ENCODE measurements at regions not wholly inside any gene's neighbourhood (a gene's known extent, or its start where the extent isn't known, plus 50 kb on each side); places are given as distances from the start of the nearest gene placed in this dataset.

DNA sequence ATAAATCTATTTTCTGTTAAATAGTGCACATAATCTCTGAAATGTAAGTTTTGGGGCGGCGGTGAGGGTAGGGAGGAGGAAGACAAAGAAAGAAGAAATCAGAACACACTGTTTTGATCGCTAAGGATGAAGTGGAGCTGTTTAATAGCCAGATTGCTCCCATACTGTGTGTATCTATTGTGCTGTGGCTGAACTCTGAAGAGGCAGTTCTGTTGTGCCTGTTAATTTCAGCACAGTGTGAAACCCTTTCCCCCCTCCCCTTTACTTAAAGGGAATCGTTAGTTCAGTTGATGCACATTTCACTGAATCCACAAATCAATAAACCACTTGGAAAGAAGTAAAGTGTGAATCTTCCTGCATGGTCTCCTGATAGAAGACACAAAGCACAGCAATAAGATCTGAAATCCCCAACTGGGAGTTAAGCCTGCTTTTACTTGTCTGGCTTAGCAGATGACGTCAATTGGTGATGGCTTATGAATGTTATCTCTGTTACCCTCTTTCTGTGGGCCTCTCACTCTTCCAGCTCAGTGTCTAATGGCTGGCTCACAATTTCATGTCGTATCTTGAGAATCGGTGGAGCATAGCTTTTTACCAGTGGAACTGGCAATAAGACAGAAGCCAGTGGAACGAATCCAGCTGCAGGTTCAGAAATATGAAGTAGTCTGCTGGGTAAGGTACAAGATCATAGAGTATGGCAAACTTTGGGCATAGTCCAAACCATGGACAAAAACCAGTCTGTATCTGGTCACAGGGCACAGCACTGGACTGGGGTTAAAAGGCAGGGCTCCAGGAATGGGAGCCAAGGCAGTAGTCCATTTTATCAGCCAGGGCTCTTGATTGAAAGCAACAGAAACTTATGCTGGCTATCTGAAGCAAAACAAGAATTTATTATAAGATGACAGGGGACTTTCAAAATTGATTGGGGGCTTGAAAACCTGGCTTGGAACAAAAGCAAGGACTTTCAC is 413.5 kb upstream of the SEL1L start:
- TF ChIP-seq, protein P1, sequence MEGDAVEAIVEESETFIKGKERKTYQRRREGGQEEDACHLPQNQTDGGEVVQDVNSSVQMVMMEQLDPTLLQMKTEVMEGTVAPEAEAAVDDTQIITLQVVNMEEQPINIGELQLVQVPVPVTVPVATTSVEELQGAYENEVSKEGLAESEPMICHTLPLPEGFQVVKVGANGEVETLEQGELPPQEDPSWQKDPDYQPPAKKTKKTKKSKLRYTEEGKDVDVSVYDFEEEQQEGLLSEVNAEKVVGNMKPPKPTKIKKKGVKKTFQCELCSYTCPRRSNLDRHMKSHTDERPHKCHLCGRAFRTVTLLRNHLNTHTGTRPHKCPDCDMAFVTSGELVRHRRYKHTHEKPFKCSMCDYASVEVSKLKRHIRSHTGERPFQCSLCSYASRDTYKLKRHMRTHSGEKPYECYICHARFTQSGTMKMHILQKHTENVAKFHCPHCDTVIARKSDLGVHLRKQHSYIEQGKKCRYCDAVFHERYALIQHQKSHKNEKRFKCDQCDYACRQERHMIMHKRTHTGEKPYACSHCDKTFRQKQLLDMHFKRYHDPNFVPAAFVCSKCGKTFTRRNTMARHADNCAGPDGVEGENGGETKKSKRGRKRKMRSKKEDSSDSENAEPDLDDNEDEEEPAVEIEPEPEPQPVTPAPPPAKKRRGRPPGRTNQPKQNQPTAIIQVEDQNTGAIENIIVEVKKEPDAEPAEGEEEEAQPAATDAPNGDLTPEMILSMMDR (IDR thresholded peaks at IDR 0.05), result no peak
- TF ChIP-seq POLR2A (IDR thresholded peaks at IDR 0.05) (no peak), EP300 (IDR thresholded peaks at IDR 0.05) (no peak), POLR2AphosphoS5 (IDR thresholded peaks at IDR 0.05) (no peak)
